Retina (tissue), 1 donor: ENCODE measurements at regions not wholly inside any gene's neighbourhood (a gene's known extent, or its start where the extent isn't known, plus 50 kb on each side); places are given as distances from the start of the nearest gene placed in this dataset.

Experiments
- DNase-seq: peaks from one replicate; pipeline ENCODE4 v3.0.0-alpha.2; 2016

- no peak for DNase-seq
Observed at GRCh38 chr2:146241023-146241422, 1603.8 kb upstream of the ACVR2A start.

DNA sequence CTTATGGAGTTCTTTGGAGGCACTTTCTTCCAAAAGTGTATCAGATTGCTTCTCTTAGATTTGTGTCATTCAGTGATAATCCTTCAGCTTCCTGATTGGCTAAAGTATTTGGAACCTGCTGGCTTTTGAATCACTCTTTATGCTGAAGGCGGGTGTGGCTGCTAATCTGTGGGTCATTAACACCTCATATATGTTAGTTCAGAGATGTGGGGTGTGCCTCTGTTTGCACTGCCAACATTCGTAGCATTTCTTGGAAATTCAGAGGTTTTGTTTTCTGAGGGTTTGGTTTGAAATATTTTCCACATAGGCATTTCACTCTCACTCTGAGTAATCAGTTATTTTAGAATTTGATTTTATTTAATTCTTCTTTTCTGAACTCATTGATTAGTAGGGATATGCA lies 1604.4 kb upstream of the ACVR2A start:
- no peak for DNase-seq

- no peak for DNase-seq
Observed at GRCh38 chr2:146239392-146240135, 1605.3 kb upstream of the ACVR2A start.

DNA sequence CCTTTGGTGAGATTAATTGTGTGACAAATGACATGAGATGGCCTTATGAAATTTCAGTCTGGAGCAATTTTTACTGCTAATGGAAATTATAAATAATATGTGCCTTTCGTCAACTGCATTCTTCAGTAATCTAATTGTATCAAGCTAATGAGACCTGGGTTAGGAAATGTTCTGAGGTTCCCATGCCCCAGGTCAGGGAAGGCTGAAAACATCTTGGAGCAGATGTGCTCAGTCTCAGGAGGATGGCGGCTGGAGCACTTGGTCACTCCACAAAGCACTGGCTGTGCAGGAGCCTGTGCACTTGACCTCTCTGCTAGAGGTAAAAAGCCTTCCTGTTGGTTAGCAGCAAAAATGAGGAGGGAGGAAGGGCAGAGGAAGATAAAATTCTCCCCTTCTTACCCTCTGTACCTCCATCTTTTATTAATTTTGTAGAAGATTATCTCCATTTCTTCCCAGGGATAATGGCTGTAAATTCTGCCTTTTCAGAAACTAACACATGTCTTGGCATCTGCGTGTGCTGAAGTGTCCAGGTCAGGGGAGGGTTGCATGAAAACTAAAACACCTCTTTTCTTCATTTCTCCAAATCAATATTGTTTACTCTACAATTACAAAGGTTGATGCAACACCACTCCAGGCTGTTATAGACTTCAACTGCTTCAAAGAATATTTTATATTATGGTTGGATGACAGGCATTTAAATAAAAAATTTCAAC lies 1606.4 kb upstream of the ACVR2A start:
- DNase-seq, result no peak

- no peak for DNase-seq
Observed at GRCh38 chr2:146235158-146235557, 1609.7 kb upstream of the ACVR2A start.

DNA sequence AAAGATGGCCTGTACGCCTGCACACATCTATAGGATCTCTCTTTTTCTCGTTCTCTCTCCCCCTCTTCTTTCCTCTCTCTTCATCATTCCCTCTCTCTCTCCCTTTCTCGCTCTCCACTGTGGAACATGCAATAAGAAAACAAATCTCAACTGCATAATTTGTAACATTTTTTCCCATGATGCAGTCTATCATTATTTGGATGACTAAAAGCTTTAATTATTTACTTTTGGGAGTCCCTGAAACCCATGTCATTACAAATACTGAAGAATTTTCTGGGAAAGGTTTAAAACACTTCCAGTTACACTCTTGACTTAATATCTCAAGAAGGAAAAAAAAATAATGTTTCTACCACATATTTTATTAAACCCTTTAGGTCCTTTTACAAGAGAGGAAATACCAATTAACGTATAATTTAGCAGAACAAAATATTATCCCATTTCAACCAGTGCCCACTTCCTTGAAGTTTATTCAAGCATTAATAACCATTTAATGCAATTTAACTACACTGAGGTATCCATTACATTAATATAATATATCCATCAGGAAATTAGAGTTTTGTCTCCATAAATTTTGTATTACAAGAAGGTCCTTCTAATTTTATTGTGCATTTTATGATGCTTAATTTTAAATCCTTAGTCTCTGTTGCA lies 1615.2 kb upstream of the ACVR2A start:
- no peak for DNase-seq

- DNase-seq, result no peak
Observed at GRCh38 chr2:146228466-146229058, 1616.3 kb upstream of the ACVR2A start.

- DNase-seq, result no peak
Observed at GRCh38 chr2:146228020-146228393, 1616.8 kb upstream of the ACVR2A start.

- no peak for DNase-seq
Observed at GRCh38 chr2:146227152-146228019, 1617.4 kb upstream of the ACVR2A start.

DNA sequence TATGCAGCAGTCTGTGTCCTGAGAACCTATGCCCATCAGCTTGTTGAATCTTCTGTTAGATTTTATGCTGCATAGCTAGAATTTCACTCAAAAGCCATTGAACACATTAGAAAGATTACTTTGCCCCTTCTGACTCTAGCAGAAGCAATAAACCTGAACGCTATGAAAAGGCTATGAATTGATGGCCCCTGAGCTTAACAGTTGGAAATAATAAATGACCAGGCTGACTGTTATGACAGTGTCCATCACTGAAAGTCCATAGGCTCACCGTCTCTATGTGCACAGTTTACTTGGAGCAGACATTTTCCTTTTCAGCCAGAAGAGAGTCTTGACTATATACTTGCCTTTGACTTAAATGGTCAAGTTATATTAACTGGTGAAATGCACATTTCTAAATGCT lies 1618.8 kb upstream of the ACVR2A start:
- no peak for DNase-seq

- no peak for DNase-seq
Observed at GRCh38 chr2:146221826-146222225, 1623.0 kb upstream of the ACVR2A start.

DNA sequence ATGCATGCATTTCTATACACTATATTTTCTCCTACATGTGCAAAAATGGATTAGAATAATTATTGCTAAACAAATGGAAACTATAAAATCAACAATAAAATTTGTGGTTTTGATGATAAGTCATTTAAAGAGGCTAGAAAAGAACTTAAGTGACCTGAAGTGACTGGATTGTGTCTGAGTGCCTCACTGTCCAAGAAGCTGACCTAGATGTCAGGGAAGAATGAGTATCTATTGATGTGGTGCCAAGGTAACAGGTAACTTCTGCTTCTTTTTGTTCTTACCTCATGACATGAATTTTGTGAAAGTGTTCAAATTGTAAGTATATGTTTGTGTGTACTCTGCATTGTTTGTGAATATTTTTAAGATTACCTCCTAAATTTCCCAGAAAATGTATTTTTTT lies 1623.9 kb upstream of the ACVR2A start:
- DNase-seq, result no peak

DNA sequence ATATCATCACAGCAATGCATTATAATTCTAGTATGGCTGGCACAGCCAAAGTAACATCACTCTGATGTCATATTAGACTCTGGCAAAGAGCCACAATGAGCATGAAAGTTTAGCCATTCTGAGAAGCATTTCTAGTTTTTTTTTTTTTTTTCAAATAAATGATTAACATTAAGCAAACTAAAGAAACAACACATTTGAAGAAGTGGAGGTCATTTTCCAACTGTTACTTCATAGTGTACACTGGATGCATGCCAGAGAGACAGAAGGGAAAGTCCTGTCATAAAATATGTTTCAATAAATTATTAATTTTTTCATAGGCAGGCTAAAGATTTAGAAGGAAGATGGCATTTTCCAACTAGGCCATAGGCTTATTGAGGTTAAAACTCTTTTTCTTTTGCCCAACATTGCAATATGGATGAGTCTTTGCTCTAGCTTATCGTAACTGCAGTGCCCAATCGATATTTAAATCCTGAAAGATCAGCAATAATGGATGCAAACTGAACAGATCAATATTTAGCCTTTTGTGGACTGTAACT lies 1630.4 kb upstream of the ACVR2A start:
- no peak for DNase-seq

GRCh38 chr2:146213674-146214073 lies 1631.2 kb upstream of the ACVR2A start:
- DNase-seq, result no peak

- DNase-seq, result no peak
Observed at GRCh38 chr2:146212602-146213001, 1632.2 kb upstream of the ACVR2A start.

- no peak for DNase-seq
Observed at GRCh38 chr2:146209842-146210275, 1635.0 kb upstream of the ACVR2A start.

GRCh38 chr2:146207901-146208300 lies 1636.9 kb upstream of the ACVR2A start:
- no peak for DNase-seq

GRCh38 chr2:146207417-146207816 lies 1637.4 kb upstream of the ACVR2A start:
- no peak for DNase-seq

DNA sequence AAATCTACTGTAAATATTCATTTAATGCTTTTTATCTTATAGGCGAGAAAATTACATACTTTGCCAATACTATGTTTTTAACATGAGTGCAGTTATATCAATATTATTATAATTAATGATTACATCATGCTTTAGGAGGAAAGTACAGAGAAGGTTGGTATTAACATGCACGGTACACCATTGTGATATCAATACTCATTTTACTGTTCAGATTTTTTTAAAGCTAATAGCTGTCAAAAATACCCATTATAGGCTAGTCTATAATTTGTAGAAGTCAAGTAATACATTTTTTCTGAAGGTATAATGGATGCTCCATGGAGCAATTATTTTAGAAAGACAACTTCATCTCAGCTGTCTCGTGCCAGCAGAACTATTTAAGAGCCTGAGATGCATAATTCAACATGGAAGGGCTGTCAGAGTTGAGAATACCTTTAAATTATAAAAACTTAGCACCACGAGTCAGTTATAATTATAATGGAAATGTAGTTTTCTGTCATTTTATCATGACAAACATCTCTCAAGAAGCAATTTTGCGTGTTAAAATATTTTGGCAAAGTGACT lies 1641.7 kb upstream of the ACVR2A start:
- no peak for DNase-seq

DNA sequence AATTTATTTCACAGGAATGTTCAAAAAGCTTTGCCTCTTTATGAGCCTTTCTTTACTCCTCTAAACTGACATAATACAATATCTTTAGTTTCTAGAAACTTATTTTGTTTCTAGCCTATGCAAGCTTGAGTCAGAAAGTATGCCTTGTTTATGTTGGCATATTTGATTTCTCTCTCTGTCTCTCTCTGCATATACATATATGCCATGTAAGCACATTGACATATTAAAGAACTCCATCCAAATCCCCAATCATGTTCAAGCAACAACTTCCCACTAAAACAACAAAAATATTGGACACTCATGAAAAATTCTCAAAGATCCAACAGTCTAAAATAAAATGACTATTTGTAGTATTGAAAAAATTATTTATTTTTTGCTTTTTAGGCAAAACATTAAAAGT lies 1651.2 kb upstream of the ACVR2A start:
- DNase-seq, result no peak

DNA sequence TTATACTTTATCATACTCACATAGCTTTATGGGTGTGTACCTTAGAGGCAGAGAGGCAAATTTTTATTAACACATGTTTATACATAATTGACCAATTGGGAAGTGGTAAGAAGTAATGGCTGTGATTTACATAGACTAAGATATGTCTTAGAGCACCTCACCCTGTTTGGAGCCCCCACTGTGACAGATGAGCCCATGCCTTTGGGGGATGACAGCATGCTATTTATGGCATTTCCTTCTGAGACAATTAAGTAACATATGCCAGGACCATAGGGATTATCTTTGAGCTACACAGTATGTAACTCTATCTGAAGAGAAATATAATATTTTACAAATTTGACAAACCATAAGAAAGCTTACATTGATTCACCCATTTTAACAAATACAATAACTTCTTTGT lies 1655.3 kb upstream of the ACVR2A start:
- no peak for DNase-seq

DNA sequence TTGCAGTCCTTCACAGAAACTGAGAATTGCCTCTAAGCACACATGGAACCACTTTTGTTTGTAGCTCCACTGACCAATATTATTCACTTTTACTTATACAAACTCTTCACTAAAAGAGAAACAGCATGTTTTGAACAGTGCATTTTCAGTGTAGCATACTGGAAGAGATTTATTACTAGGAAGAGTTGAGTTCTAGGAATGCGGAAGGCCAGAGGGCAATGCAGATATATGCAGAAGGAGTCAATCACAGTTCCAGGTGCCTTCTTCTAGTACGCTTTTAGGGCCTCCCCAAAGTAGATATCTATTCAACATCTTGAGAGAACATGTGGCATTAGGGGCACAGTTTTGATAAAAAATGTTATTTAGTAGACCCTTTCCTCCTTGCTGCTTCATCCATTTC lies 1654.0 kb upstream of the ZEB2 start:
- DNase-seq, result no peak
